Loucy (cell line): ENCODE measurements at regions not wholly inside any gene's neighbourhood (a gene's known extent, or its start where the extent isn't known, plus 50 kb on each side); places are given as distances from the start of the nearest gene placed in this dataset.

ENCODE experiments used
- EZH2phosphoT487 ChIP-seq: fragments of 200-600 bp; IDR thresholded peaks from 2 replicates; pipeline ENCODE4 v1.6.1; 2018; ENCODE audit warnings: antibody characterized with exemption, mild to moderate bottlenecking, moderate library complexity, borderline replicate concordance
- TF ChIP-seq, protein P1 (sequence below): fragments of 200-600 bp; sonication (generic); conservative IDR thresholded peaks from 2 replicates; pipeline ENCODE4 v1.5.1; 2014; ENCODE audit warnings: mild to moderate bottlenecking, antibody characterized with exemption, low read length

DNA sequence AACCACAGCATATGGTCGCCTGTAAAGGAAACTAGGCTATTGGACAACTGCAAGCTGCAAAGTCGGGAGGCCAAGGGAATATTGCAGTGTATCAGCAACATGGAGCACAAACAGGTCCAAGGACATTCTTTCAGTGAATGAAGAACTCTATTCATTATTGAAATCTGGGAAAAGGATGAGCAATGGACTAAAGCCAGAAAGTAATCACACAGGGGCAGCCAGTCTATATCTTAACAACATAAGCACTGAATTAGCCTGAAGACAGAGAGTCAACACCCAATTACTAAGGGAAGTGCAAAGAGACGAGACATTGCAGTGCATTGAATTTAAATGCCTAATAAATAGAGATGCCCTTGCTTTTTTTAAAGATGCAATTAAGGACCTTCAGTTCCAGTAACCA lies 615.5 kb upstream of the SETBP1 start:
- TF ChIP-seq, protein P1, sequence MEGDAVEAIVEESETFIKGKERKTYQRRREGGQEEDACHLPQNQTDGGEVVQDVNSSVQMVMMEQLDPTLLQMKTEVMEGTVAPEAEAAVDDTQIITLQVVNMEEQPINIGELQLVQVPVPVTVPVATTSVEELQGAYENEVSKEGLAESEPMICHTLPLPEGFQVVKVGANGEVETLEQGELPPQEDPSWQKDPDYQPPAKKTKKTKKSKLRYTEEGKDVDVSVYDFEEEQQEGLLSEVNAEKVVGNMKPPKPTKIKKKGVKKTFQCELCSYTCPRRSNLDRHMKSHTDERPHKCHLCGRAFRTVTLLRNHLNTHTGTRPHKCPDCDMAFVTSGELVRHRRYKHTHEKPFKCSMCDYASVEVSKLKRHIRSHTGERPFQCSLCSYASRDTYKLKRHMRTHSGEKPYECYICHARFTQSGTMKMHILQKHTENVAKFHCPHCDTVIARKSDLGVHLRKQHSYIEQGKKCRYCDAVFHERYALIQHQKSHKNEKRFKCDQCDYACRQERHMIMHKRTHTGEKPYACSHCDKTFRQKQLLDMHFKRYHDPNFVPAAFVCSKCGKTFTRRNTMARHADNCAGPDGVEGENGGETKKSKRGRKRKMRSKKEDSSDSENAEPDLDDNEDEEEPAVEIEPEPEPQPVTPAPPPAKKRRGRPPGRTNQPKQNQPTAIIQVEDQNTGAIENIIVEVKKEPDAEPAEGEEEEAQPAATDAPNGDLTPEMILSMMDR = no peak
- no peak for TF ChIP-seq EZH2phosphoT487
